Activated B cell treated with CpG ODN at 0.5 μM for 24 hours (primary cell): ENCODE measurements at regions not wholly inside any gene's neighbourhood (a gene's known extent, or its start where the extent isn't known, plus 50 kb on each side); places are given as distances from the start of the nearest gene placed in this dataset.

ENCODE experiments used
- ATAC-seq: fragments of 200-7000 bp; cut with Tn5 transposase; one replicate; pipeline ENCODE4 v1.10.0; 2021; ENCODE audit warnings: low read depth, mild to moderate bottlenecking, moderate library complexity
- CTCF ChIA-PET: fragments of 350-600 bp; sonication (Branson Sonifier 250); formaldehyde crosslinking; loops from one replicate; lab custom pipeline; 2021; ENCODE audit warnings: antibody characterized with exemption; lab: Charles Lee
- POLR2A ChIA-PET: fragments of 350-600 bp; sonication (Branson Sonifier 250); formaldehyde crosslinking; loops from one replicate; lab custom pipeline; 2021; ENCODE audit warnings: antibody characterized with exemption; lab: Charles Lee
- DNase-seq: peaks from one replicate; pipeline ENCODE4 v3.0.0; 2022
- H3K27ac Mint-ChIP-seq: one replicate; pipeline ENCODE4 v1.8.0; 2020; ENCODE audit warnings: mixed read lengths
- H3K27me3 Mint-ChIP-seq: one replicate; pipeline ENCODE4 v1.8.0; 2021; ENCODE audit warnings: mixed read lengths
- H3K36me3 Mint-ChIP-seq: one replicate; pipeline ENCODE4 v1.8.0; 2021; ENCODE audit warnings: low read depth, mixed read lengths
- H3K4me1 Mint-ChIP-seq: one replicate; pipeline ENCODE4 v1.8.0; 2021; ENCODE audit warnings: mixed read lengths
- H3K4me3 Mint-ChIP-seq: one replicate; pipeline ENCODE4 v1.8.0; 2020; ENCODE audit warnings: mild to moderate bottlenecking, mixed read lengths
- H3K9me3 Mint-ChIP-seq: one replicate; pipeline ENCODE4 v1.8.0; 2020; ENCODE audit warnings: mixed read lengths
- CTCF ChIP-seq: fragments of 200-600 bp; IDR thresholded peaks from one replicate; pipeline ENCODE4 v1.8.0; 2022; ENCODE audit warnings: antibody characterized with exemption, mild to moderate bottlenecking
- intact Hi-C: fragments of 100-400 bp; cut with micrococcal nuclease; formaldehyde crosslinking; loops from one replicate; pipeline ENCODE4 v1.15.1; 2024

GRCh38 chr1:219443763-219444162 lies 169.1 kb downstream of the ZC3H11B start:
- CTCF ChIA-PET, result no interaction called here
- ATAC-seq, result no peak
- intact Hi-C loops, result no loop called here

GRCh38 chr1:219442611-219443061 lies 170.3 kb downstream of the ZC3H11B start:
- Mint-ChIP-seq H3K36me3 (no peaks in the 10 kb centered on the region), H3K27me3 (no peaks in the 10 kb centered on the region), H3K9me3 (no peaks in the 10 kb centered on the region), H3K4me1 (no peaks in the 10 kb centered on the region), H3K27ac (no peak overlapping the region), H3K4me3 (no peak overlapping the region)
- POLR2A ChIA-PET, result no interaction called here
- intact Hi-C loops, result no loop called here
- no peak for ATAC-seq
- TF ChIP-seq CTCF, result no peak
- CTCF ChIA-PET, result no interaction called here
- DNase-seq, result no peak

More at GRCh38 chr1:219443763-219444162, 169.1 kb downstream of the ZC3H11B start:
- Mint-ChIP-seq H3K4me1 (no peaks in the 10 kb centered on the region), H3K27me3 (no peaks in the 10 kb centered on the region), H3K9me3 (no peaks in the 10 kb centered on the region), H3K36me3 (no peaks in the 10 kb centered on the region), H3K4me3 (no peak overlapping the region), H3K27ac (no peak overlapping the region)
- no peak for TF ChIP-seq CTCF
- POLR2A ChIA-PET, result no interaction called here
- DNase-seq, result no peak

GRCh38 chr1:219441884-219442283 lies 171.0 kb downstream of the ZC3H11B start:
- H3K27me3 Mint-ChIP-seq, result no peaks in the 10 kb centered on the region
- no peak overlapping the region for H3K4me3 Mint-ChIP-seq
- no peak overlapping the region for H3K27ac Mint-ChIP-seq
- no peak for DNase-seq
- ChIA-PET CTCF (no interaction called here), POLR2A (no interaction called here)
- no peak for TF ChIP-seq CTCF
- intact Hi-C loops, result no loop called here
- no peak for ATAC-seq
- H3K4me1 Mint-ChIP-seq, result no peaks in the 10 kb centered on the region
- H3K36me3 Mint-ChIP-seq, result no peaks in the 10 kb centered on the region
- no peaks in the 10 kb centered on the region for H3K9me3 Mint-ChIP-seq

GRCh38 chr1:219439376-219439775 lies 173.5 kb downstream of the ZC3H11B start:
- DNase-seq (no peak), ATAC-seq (no peak)
- TF ChIP-seq CTCF, result no peak
- H3K4me3 Mint-ChIP-seq, result no peak overlapping the region
- ChIA-PET POLR2A (no interaction called here), CTCF (no interaction called here)
- H3K27ac Mint-ChIP-seq, result no peak overlapping the region
- H3K27me3 Mint-ChIP-seq, result no peaks in the 10 kb centered on the region
- H3K9me3 Mint-ChIP-seq, result no peaks in the 10 kb centered on the region
- H3K4me1 Mint-ChIP-seq, result no peaks in the 10 kb centered on the region
- intact Hi-C loops, result no loop called here
- no peaks in the 10 kb centered on the region for H3K36me3 Mint-ChIP-seq

GRCh38 chr1:219438386-219438785 lies 174.5 kb downstream of the ZC3H11B start:
- Mint-ChIP-seq H3K36me3 (no peaks in the 10 kb centered on the region), H3K9me3 (no peaks in the 10 kb centered on the region), H3K27ac (no peak overlapping the region), H3K27me3 (no peaks in the 10 kb centered on the region), H3K4me1 (no peaks in the 10 kb centered on the region), H3K4me3 (no peak overlapping the region)
- CTCF ChIA-PET, result no interaction called here
- ATAC-seq (no peak), DNase-seq (no peak)
- intact Hi-C loops, result no loop called here
- POLR2A ChIA-PET, result no interaction called here
- TF ChIP-seq CTCF, result no peak
